ENCODE measurements at regions not wholly inside any gene's neighbourhood (a gene's known extent, or its start where the extent isn't known, plus 50 kb on each side); places are given as distances from the start of the nearest gene placed in this dataset.

GRCh38 chr1:55276671-55277376 lies 61.7 kb upstream of the USP24 start:
- DNase-seq (ENCODE audit: low spot score): no peak
- Histone ChIP-seq H3K4me3 (no peak overlapping the region), H3K27ac (no peak overlapping the region), H3K27me3 (replicated peaks; ENCODE audit: insufficient read depth) (no peaks in the 10 kb centered on the region), H3K4me1 (replicated peaks) (no peaks in the 10 kb centered on the region), H3K36me3 (no peaks in the 10 kb centered on the region), H3K9me3 (no peaks in the 10 kb centered on the region)
- TF ChIP-seq POLR2AphosphoS5 (IDR thresholded peaks at IDR 0.05): no peak
- no peak for TF ChIP-seq POLR2A (IDR thresholded peaks at IDR 0.05)
- no peak for TF ChIP-seq CTCF (IDR thresholded peaks at IDR 0.05)
- intact Hi-C loops (cut with DNase I): loop anchor here (2.0 kb wide), 1 partner anchor 136 kb away; no protein-coding TSS in a partner anchor
- WGBS: 88% methylated on average over 8 of the region's 8 CpGs

GRCh38 chr1:55275941-55276341 lies 60.8 kb upstream of the USP24 start:
- H3K4me1 ChIP-seq (replicated peaks): no peaks in the 10 kb centered on the region
- intact Hi-C loops (cut with DNase I): loop anchor here (2.0 kb wide), 1 partner anchor 135 kb away; no protein-coding TSS in a partner anchor
- H3K36me3 ChIP-seq: no peaks in the 10 kb centered on the region
- 78% methylated on average over 1 of the region's 1 CpG for WGBS
- no peak for TF ChIP-seq CTCF (IDR thresholded peaks at IDR 0.05)
- no peak for TF ChIP-seq POLR2AphosphoS5 (IDR thresholded peaks at IDR 0.05)
- no peak for TF ChIP-seq POLR2A (IDR thresholded peaks at IDR 0.05)
- no peak for DNase-seq (ENCODE audit: low spot score)
- H3K27me3 ChIP-seq (replicated peaks; ENCODE audit: insufficient read depth): no peaks in the 10 kb centered on the region
- no peaks in the 10 kb centered on the region for H3K9me3 ChIP-seq
- H3K27ac ChIP-seq: no peak overlapping the region
- no peak overlapping the region for H3K4me3 ChIP-seq

- Histone ChIP-seq H3K27ac (no peak overlapping the region), H3K9me3 (no peaks in the 10 kb centered on the region), H3K36me3 (no peaks in the 10 kb centered on the region), H3K4me3 (no peak overlapping the region), H3K4me1 (replicated peaks) (no peaks in the 10 kb centered on the region), H3K27me3 (replicated peaks; ENCODE audit: insufficient read depth) (no peaks in the 10 kb centered on the region)
- no peak for DNase-seq (ENCODE audit: low spot score)
- TF ChIP-seq POLR2A (IDR thresholded peaks at IDR 0.05) (no peak), POLR2AphosphoS5 (IDR thresholded peaks at IDR 0.05) (no peak), CTCF (IDR thresholded peaks at IDR 0.05) (no peak)
- WGBS: 55% methylated on average over 12 of the region's 12 CpGs
- intact Hi-C loops (cut with DNase I): no loop called here
Observed at GRCh38 chr1:55275151-55275748, 60.1 kb upstream of the USP24 start.

DNA sequence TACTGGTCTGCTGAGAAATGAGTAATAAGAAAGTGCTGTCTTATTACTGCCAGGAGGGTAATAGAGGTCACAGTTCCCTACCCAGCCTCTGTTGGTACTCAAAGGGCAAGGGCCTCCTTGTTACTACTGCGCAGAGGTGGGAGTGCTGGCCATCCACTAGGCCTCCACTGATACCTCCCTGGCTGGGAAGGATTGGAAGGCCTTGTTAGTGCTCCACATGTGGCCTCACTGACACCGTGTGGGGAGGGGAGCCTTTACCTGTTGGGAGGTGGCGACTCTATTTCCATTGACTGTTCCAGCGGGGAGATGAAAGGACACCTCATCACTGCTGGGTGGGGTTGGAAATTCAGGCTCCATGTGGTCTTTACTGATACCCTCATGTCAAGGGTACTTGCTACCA lies 57.8 kb upstream of the USP24 start:
- intact Hi-C loops (cut with DNase I): no loop called here
- Histone ChIP-seq H3K4me1 (replicated peaks) (no peaks in the 10 kb centered on the region), H3K9me3 (no peaks in the 10 kb centered on the region), H3K27ac (no peak overlapping the region), H3K4me3 (no peak overlapping the region), H3K36me3 (no peaks in the 10 kb centered on the region), H3K27me3 (replicated peaks; ENCODE audit: insufficient read depth) (no peaks in the 10 kb centered on the region)
- DNase-seq (ENCODE audit: low spot score): no peak
- WGBS: 87% methylated on average over 4 of the region's 4 CpGs
- no peak for TF ChIP-seq CTCF (IDR thresholded peaks at IDR 0.05)
- no peak for TF ChIP-seq POLR2A (IDR thresholded peaks at IDR 0.05)
- TF ChIP-seq POLR2AphosphoS5 (IDR thresholded peaks at IDR 0.05): no peak

Small RNA genes lying in the stretch of these regions (small RNA-seq; reads per million reads assigned to genes)
- gene RF00019 (0 reads per million in 2 donors), gene RNU6-830P (0 reads per million in 2 donors)

Measured in prostate gland (tissue), 2 donors.